ENCODE measurements at regions not wholly inside any gene's neighbourhood (a gene's known extent, or its start where the extent isn't known, plus 50 kb on each side); places are given as distances from the start of the nearest gene placed in this dataset.

- FAIRE-seq: no peak
- BruUV-seq (replicated peaks): no TSS peak
- no peaks in the 10 kb centered on the region for H4K20me1 ChIP-seq (ENCODE audit: control insufficient read depth, insufficient read depth)
- intact Hi-C loops (cut with micrococcal nuclease; ENCODE audit: unreplicated experiment): no loop called here
- H2AFZ ChIP-seq (ENCODE audit: control insufficient read depth, low read depth, low read length): no peak overlapping the region
- H3K27ac ChIP-seq (ENCODE audit: control insufficient read depth, insufficient read depth): no peak overlapping the region
- CTCF ChIA-PET: no interaction called here
- H3K79me2 ChIP-seq (ENCODE audit: control insufficient read depth, insufficient read depth, low read length): no peaks in the 10 kb centered on the region
- no peak overlapping the region for H3K9ac ChIP-seq (ENCODE audit: control insufficient read depth, insufficient read depth, low read length)
- H3K36me3 ChIP-seq (ENCODE audit: control insufficient read depth in 2 of 2, insufficient read depth in 2 of 2, low read length in 1 of 2): no peaks in the 10 kb centered on the region
- RAD21 ChIA-PET (ENCODE audit: unreplicated experiment): no interaction called here
- WGBS (ENCODE audit: insufficient coverage, insufficient replicate concordance, low lambda C conversion rate, missing lambda C conversion rate): 30% methylated on average over 1 of the region's 1 CpG
- no peak overlapping the region for H3K4me2 ChIP-seq (ENCODE audit: control insufficient read depth, insufficient read depth)
- peaks cover 0 to 2% of the 10 kb centered on the region in 2 experiments; a peak in 1 of 4 replicates for H3K27me3 ChIP-seq (replicated peaks in 1 of 2; ENCODE audit: control insufficient read depth in 2 of 2, insufficient read depth in 2 of 2, low read length in 1 of 2)
- in situ Hi-C loops (cut with MboI): no loop called here
- no peaks in the 10 kb centered on the region for H3K9me3 ChIP-seq (replicated peaks; ENCODE audit: control insufficient read depth, insufficient read depth, low read length)
- H3K4me1 ChIP-seq (ENCODE audit: control insufficient read depth, insufficient read depth, low read length): no peaks in the 10 kb centered on the region
- H3K4me3 ChIP-seq: no peak overlapping the region
- SMC1A ChIA-PET (ENCODE audit: uncharacterized antibody, unreplicated experiment): no interaction called here
- POLR2A ChIA-PET: no interaction called here
- TF ChIP-seq FOS (IDR thresholded peaks at IDR 0.05; ENCODE audit: borderline replicate concordance, extremely low read depth, insufficient read length) (no peak), BRCA1 (IDR thresholded peaks at IDR 0.05; ENCODE audit: low read depth, low read length) (no peak), BCL11A (IDR thresholded peaks at IDR 0.05; ENCODE audit: low read depth, low read length) (no peak), ASH2L (IDR thresholded peaks at IDR 0.05; ENCODE audit: borderline replicate concordance, low read depth) (no peak), KAT2A (conservative IDR thresholded peaks at IDR 0.05; ENCODE audit: control insufficient read depth, low read depth, low read length) (no peak), LARP7 (IDR thresholded peaks at IDR 0.05) (no peak), NR2C2 (IDR thresholded peaks at IDR 0.05; ENCODE audit: borderline replicate concordance, control insufficient read depth, insufficient read length, low read depth) (no peak), CBFB (IDR thresholded peaks at IDR 0.05; ENCODE audit: low read depth) (no peak), RAD51 (IDR thresholded peaks at IDR 0.05) (no peak), PAX8 (IDR thresholded peaks at IDR 0.05) (no peak), MXI1 (IDR thresholded peaks at IDR 0.05; ENCODE audit: low read depth, low read length) (no peak), NFIC (IDR thresholded peaks at IDR 0.05; ENCODE audit: low read depth, low read length) (no peak), ESRRA (IDR thresholded peaks at IDR 0.05; ENCODE audit: low read length) (no peak), KLF5 (IDR thresholded peaks at IDR 0.05; ENCODE audit: partially characterized antibody) (no peak), NFYB (IDR thresholded peaks at IDR 0.05; ENCODE audit: insufficient read depth, low read depth, low read length) (no peak), SUZ12 (IDR thresholded peaks at IDR 0.05; ENCODE audit: unreplicated experiment) (no peak)
- ATAC-seq: no peak
- DNase-seq (ENCODE audit: low read depth, low spot score): no peak
Observed at GRCh38 chr10:28453926-28454325, 79.0 kb upstream of the WAC start.

Data from GM12878 (cell line).